GM18907 (cell line): ENCODE measurements at regions not wholly inside any gene's neighbourhood (a gene's known extent, or its start where the extent isn't known, plus 50 kb on each side); places are given as distances from the start of the nearest gene placed in this dataset.
A peak's percentile ranks its signal among the peaks of the same experiment; 100 is the strongest.

Experiments
- ATAC-seq: cut with Tn5 transposase; IDR thresholded peaks from one replicate; pipeline ENCODE4 v1.9.1; 2021; ENCODE audit warnings: mild to moderate bottlenecking, moderate library complexity; ENCODE audit not compliant: unreplicated experiment

GRCh38 chr1:234886081-234886984 is 242.3 kb downstream of the TOMM20 start:
- ATAC-seq = no peak

GRCh38 chr1:234885601-234886000 is 243.0 kb downstream of the TOMM20 start:
- ATAC-seq = no peak

GRCh38 chr1:234884701-234885100 is 243.9 kb downstream of the TOMM20 start:
- ATAC-seq = no peak

GRCh38 chr1:234884006-234884405 is 244.6 kb downstream of the TOMM20 start:
- ATAC-seq = no peak

- ATAC-seq = no peak
Measured at GRCh38 chr1:234882898-234883297, 245.7 kb downstream of the TOMM20 start.

- ATAC-seq = peak; percentile 86
Measured at GRCh38 chr1:234881893-234882771, 246.5 kb downstream of the TOMM20 start.

- ATAC-seq = no peak
Measured at GRCh38 chr1:234879147-234880080, 249.2 kb downstream of the TOMM20 start.

- ATAC-seq = no peak
Measured at GRCh38 chr1:234878288-234878687, 250.3 kb downstream of the TOMM20 start.

GRCh38 chr1:234877761-234878160 is 250.9 kb downstream of the TOMM20 start:
- ATAC-seq = no peak

GRCh38 chr1:234875953-234876855 is 252.4 kb downstream of the TOMM20 start:
- no peak for ATAC-seq

GRCh38 chr1:234875328-234875952 is 253.2 kb downstream of the TOMM20 start:
- no peak for ATAC-seq

GRCh38 chr1:234874291-234875288 is 254.0 kb downstream of the TOMM20 start:
- ATAC-seq = no peak

- no peak for ATAC-seq
Measured at GRCh38 chr1:234871710-234872271, 256.8 kb downstream of the TOMM20 start.

GRCh38 chr1:234871039-234871709 is 257.5 kb downstream of the TOMM20 start:
- no peak for ATAC-seq

GRCh38 chr1:234870020-234870981 is 258.3 kb downstream of the TOMM20 start:
- no peak for ATAC-seq
